Astrocyte of the cerebellum (primary cell): ENCODE measurements at regions not wholly inside any gene's neighbourhood (a gene's known extent, or its start where the extent isn't known, plus 50 kb on each side); places are given as distances from the start of the nearest gene placed in this dataset.
A peak's percentile ranks its signal among the peaks of the same experiment; 100 is the strongest.

Source experiments
- DNase-seq: peaks from one replicate; pipeline ENCODE4 v3.0.0-alpha.2; 2011; ENCODE audit warnings: low read depth
- H3K4me3 ChIP-seq: 2 replicates; pipeline ENCODE4 v1.5.1; 2011; ENCODE audit warnings: mild to moderate bottlenecking, low read depth, low read length, moderate library complexity
- CTCF ChIP-seq: IDR thresholded peaks from 2 replicates; pipeline ENCODE4 v1.5.1; 2012; ENCODE audit warnings: low read length, low read depth, moderate library complexity, mild to moderate bottlenecking; ENCODE audit errors: missing control alignments
- in situ Hi-C: cut with HindIII; loops from 2 replicates; pipeline ENCODE4 v1.10.0; 2017; ENCODE audit warnings: low sequenced_read_pairs

GRCh38 chr6:6780231-6780630 lies 191.7 kb downstream of the LY86 start:
- no peak for DNase-seq
- no peak overlapping the region for H3K4me3 ChIP-seq
- no peak for TF ChIP-seq CTCF
- in situ Hi-C loops = no loop called here

GRCh38 chr6:6781172-6781872 lies 192.8 kb downstream of the LY86 start:
- DNase-seq = peak; percentile 76
- in situ Hi-C loops = no loop called here
- no peak overlapping the region for H3K4me3 ChIP-seq
- no peak for TF ChIP-seq CTCF

- no peak for DNase-seq
- no peak for TF ChIP-seq CTCF
- H3K4me3 ChIP-seq = no peak overlapping the region
- in situ Hi-C loops = no loop called here
These were observed 193.3 kb downstream of the LY86 start for GRCh38 chr6:6781873-6782227.

- TF ChIP-seq CTCF = no peak
- H3K4me3 ChIP-seq = no peak overlapping the region
- DNase-seq = no peak
- in situ Hi-C loops = no loop called here
These were observed 195.2 kb downstream of the LY86 start for GRCh38 chr6:6783721-6784120.

- TF ChIP-seq CTCF = no peak
- in situ Hi-C loops = no loop called here
- DNase-seq = no peak
- H3K4me3 ChIP-seq = no peak overlapping the region
These were observed 196.1 kb downstream of the LY86 start for GRCh38 chr6:6784514-6785162.

- H3K4me3 ChIP-seq = no peak overlapping the region
- in situ Hi-C loops = no loop called here
- no peak for DNase-seq
- no peak for TF ChIP-seq CTCF
These were observed 196.6 kb downstream of the LY86 start for GRCh38 chr6:6785163-6785521.
